Trophoblast cell (in vitro differentiated cells and primary cell): ENCODE measurements at regions not wholly inside any gene's neighbourhood (a gene's known extent, or its start where the extent isn't known, plus 50 kb on each side); places are given as distances from the start of the nearest gene placed in this dataset.
"Not testable (repeated sequence)": the region's sequence is repeated elsewhere in the genome, so short reads cannot be mapped to it uniquely, and the experiment has no call there.

Source experiments
- DNase-seq, 2 donors: peaks; one replicate each; pipeline ENCODE4 v3.0.0-alpha.2; 2016
- H2AFZ ChIP-seq: 2 replicates; pipeline ENCODE4 v1.6.1; 2013; ENCODE audit warnings: low read length, moderate library complexity, mild to moderate bottlenecking; ENCODE audit not compliant: insufficient read depth, poor library complexity
- H2AK5ac ChIP-seq: 2 replicates; pipeline ENCODE4 v1.6.1; 2013; ENCODE audit warnings: mild to moderate bottlenecking, low read length
- H2BK120ac ChIP-seq: 2 replicates; pipeline ENCODE4 v1.6.1; 2013; ENCODE audit warnings: low read length, mild to moderate bottlenecking, moderate library complexity; ENCODE audit not compliant: insufficient read depth, poor library complexity
- H2BK12ac ChIP-seq: 2 replicates; pipeline ENCODE4 v1.6.1; 2013; ENCODE audit warnings: mild to moderate bottlenecking, low read length, moderate library complexity
- H2BK5ac ChIP-seq: 2 replicates; pipeline ENCODE4 v1.6.1; 2013; ENCODE audit warnings: low read length, low read depth, moderate library complexity, mild to moderate bottlenecking; ENCODE audit not compliant: poor library complexity
- H3K14ac ChIP-seq: 2 replicates; pipeline ENCODE4 v1.6.1; 2013; ENCODE audit warnings: mild to moderate bottlenecking, low read length
- H3K18ac ChIP-seq: 2 replicates; pipeline ENCODE4 v1.6.1; 2013; ENCODE audit warnings: mild to moderate bottlenecking, low read length
- H3K23ac ChIP-seq: 2 replicates; pipeline ENCODE4 v1.6.1; 2013; ENCODE audit warnings: low read length
- H3K27ac ChIP-seq: 2 replicates; pipeline ENCODE4 v1.5.1; 2013; ENCODE audit warnings: low read depth, mild to moderate bottlenecking, inconsistent platforms, low read length, moderate library complexity
- H3K27me3 ChIP-seq: 2 replicates; pipeline ENCODE4 v1.6.1; 2013; ENCODE audit warnings: inconsistent platforms, mild to moderate bottlenecking, low read length, moderate library complexity; ENCODE audit not compliant: insufficient read depth
- H3K36me3 ChIP-seq, 2 experiments: 1 replicate in 1 of 2; 2 replicates in 1 of 2; pipeline ENCODE4 v1.6.1; 2013; ENCODE audit warnings: low read length in 2 of 2, mild to moderate bottlenecking in 2 of 2, moderate library complexity in 1 of 2; ENCODE audit not compliant: insufficient read depth in 2 of 2, control insufficient read depth in 1 of 2
- H3K4ac ChIP-seq: 2 replicates; pipeline ENCODE4 v1.6.1; 2013; ENCODE audit warnings: low read depth, mild to moderate bottlenecking, low read length, moderate library complexity
- H3K4me1 ChIP-seq, 2 experiments: 1 replicate in 1 of 2; 2 replicates in 1 of 2; pipeline ENCODE4 v1.6.1; 2013; ENCODE audit warnings: low read length in 2 of 2, mild to moderate bottlenecking in 2 of 2, moderate library complexity in 1 of 2; ENCODE audit not compliant: insufficient read depth in 2 of 2, control insufficient read depth in 1 of 2
- H3K4me2 ChIP-seq: 2 replicates; pipeline ENCODE4 v1.6.1; 2013; ENCODE audit warnings: inconsistent platforms, mild to moderate bottlenecking, low read length, moderate library complexity
- H3K4me3 ChIP-seq: 2 replicates; pipeline ENCODE4 v1.5.1; 2013; ENCODE audit warnings: mild to moderate bottlenecking, low read depth, low read length, inconsistent platforms
- H3K79me1 ChIP-seq: one replicate; pipeline ENCODE4 v1.6.1; 2013; ENCODE audit warnings: low read length
- H3K79me2 ChIP-seq: 2 replicates; pipeline ENCODE4 v1.6.1; 2013; ENCODE audit warnings: low read length, mild to moderate bottlenecking; ENCODE audit not compliant: control insufficient read depth, insufficient read depth, poor library complexity
- H3K9ac ChIP-seq: 2 replicates; pipeline ENCODE4 v1.6.1; 2013; ENCODE audit warnings: mild to moderate bottlenecking, low read length
- H3K9me3 ChIP-seq: 2 replicates; pipeline ENCODE4 v1.6.1; 2013; ENCODE audit warnings: low read depth, mild to moderate bottlenecking, control low read depth, inconsistent platforms, low read length; ENCODE audit not compliant: insufficient read depth
- H4K12ac ChIP-seq: 2 replicates; pipeline ENCODE4 v1.6.1; 2013; ENCODE audit warnings: low read depth, mild to moderate bottlenecking, low read length, moderate library complexity
- H4K8ac ChIP-seq: 2 replicates; pipeline ENCODE4 v1.6.1; 2013; ENCODE audit warnings: low read depth, mild to moderate bottlenecking, low read length, moderate library complexity
- H4K91ac ChIP-seq: one replicate; pipeline ENCODE4 v1.6.1; 2013; ENCODE audit warnings: low read depth, mild to moderate bottlenecking, low read length, moderate library complexity
- WGBS: extraction: QIAGEN DNeasy Blood & Tissue Kit; methylation state at CpG from one replicate; pipeline ENCODE4 v1.1.7; 2013; ENCODE audit warnings: missing lambda C conversion rate; ENCODE audit not compliant: insufficient read length, insufficient coverage; ENCODE audit errors: extremely low coverage; 5-methylcytosine and 5-hydroxymethylcytosine counted together

GRCh38 chr6:85754894-85755293 lies 112.2 kb upstream of the SYNCRIP start:
- Histone ChIP-seq H3K18ac (no peak overlapping the region), H3K23ac (no peak overlapping the region), H2BK12ac (no peak overlapping the region), H4K8ac (no peak overlapping the region), H3K79me2 (no peaks in the 10 kb centered on the region), H3K4me3 (no peak overlapping the region), H3K27ac (no peak overlapping the region), H3K36me3 (no peaks in the 10 kb centered on the region), H3K4me1 (no peaks in the 10 kb centered on the region), H3K4ac (no peak overlapping the region), H2BK5ac (no peak overlapping the region), H3K9me3 (no peaks in the 10 kb centered on the region), H3K9ac (no peak overlapping the region), H3K4me2 (no peak overlapping the region), H3K27me3 (no peaks in the 10 kb centered on the region), H4K12ac (no peak overlapping the region), H3K14ac (no peak overlapping the region), H3K79me1 (no peaks in the 10 kb centered on the region), H4K91ac (no peak overlapping the region), H2AK5ac (no peak overlapping the region), H2AFZ (no peak overlapping the region), H2BK120ac (no peak overlapping the region)
- DNase-seq = no peak
- no CpG with 5 or more reads among the region's 2 CpGs for WGBS

GRCh38 chr6:85752602-85753001 lies 109.9 kb upstream of the SYNCRIP start:
- no peaks in the 10 kb centered on the region for H3K9me3 ChIP-seq
- no peak for DNase-seq
- no peaks in the 10 kb centered on the region for H3K79me2 ChIP-seq
- no peak overlapping the region for H2AFZ ChIP-seq
- no peak overlapping the region for H3K4me3 ChIP-seq
- H4K91ac ChIP-seq = no peak overlapping the region
- H3K79me1 ChIP-seq = no peaks in the 10 kb centered on the region
- H3K27ac ChIP-seq = no peak overlapping the region
- WGBS = no CpG with 5 or more reads among the region's 5 CpGs
- H3K14ac ChIP-seq = no peak overlapping the region
- no peak overlapping the region for H2BK120ac ChIP-seq
- no peaks in the 10 kb centered on the region for H3K4me1 ChIP-seq
- no peak overlapping the region for H4K12ac ChIP-seq
- no peak overlapping the region for H3K18ac ChIP-seq
- no peak overlapping the region for H3K4ac ChIP-seq
- no peak overlapping the region for H2BK12ac ChIP-seq
- no peak overlapping the region for H2BK5ac ChIP-seq
- no peaks in the 10 kb centered on the region for H3K27me3 ChIP-seq
- no peak overlapping the region for H3K4me2 ChIP-seq
- H3K36me3 ChIP-seq = no peaks in the 10 kb centered on the region
- no peak overlapping the region for H4K8ac ChIP-seq
- no peak overlapping the region for H3K9ac ChIP-seq
- no peak overlapping the region for H2AK5ac ChIP-seq
- no peak overlapping the region for H3K23ac ChIP-seq

GRCh38 chr6:85751374-85752055 lies 108.8 kb upstream of the SYNCRIP start:
- no peak overlapping the region for H2BK5ac ChIP-seq

DNA sequence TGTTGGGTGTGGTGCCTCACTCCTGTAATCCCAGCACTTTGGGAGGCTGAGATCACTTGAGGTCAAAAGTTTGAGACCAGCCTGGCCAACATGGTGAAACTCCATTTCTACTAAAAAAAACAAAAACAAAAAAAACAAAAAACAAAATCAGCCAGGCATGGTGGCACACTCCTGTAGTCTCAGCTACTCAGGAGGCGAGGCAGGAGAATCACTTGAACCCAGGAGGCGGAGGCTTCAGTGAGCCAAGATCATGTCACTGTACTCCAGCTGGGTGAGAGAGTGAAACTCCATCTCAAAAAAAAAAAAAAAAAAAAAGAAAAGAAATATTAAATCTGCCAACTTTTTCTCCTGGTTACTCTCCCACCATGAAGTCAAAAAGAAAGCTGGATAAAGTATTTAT lies 107.5 kb upstream of the SYNCRIP start:
- H3K4me1 ChIP-seq, H2BK120ac ChIP-seq, H3K9me3 ChIP-seq, H4K91ac ChIP-seq, H3K23ac ChIP-seq, H4K12ac ChIP-seq, H3K4ac ChIP-seq, H2BK5ac ChIP-seq, H3K27ac ChIP-seq, H3K4me2 ChIP-seq, H3K27me3 ChIP-seq, DNase-seq, H2AFZ ChIP-seq, H3K9ac ChIP-seq, H3K36me3 ChIP-seq, H2AK5ac ChIP-seq, H2BK12ac ChIP-seq, H3K79me1 ChIP-seq, H3K4me3 ChIP-seq, H3K14ac ChIP-seq, H4K8ac ChIP-seq, H3K18ac ChIP-seq, H3K79me2 ChIP-seq: not testable (repeated sequence)
- WGBS = no CpG with 5 or more reads among the region's 2 CpGs

More at GRCh38 chr6:85751374-85752055, 108.8 kb upstream of the SYNCRIP start:
- no peaks in the 10 kb centered on the region for H3K27me3 ChIP-seq
- no peak overlapping the region for H3K9ac ChIP-seq
- H3K4ac ChIP-seq = no peak overlapping the region
- H4K8ac ChIP-seq = no peak overlapping the region
- no peaks in the 10 kb centered on the region for H3K79me2 ChIP-seq
- H3K4me3 ChIP-seq = no peak overlapping the region
- no CpG with 5 or more reads among the region's 5 CpGs for WGBS
- no peaks in the 10 kb centered on the region for H3K9me3 ChIP-seq
- H3K14ac ChIP-seq = no peak overlapping the region
- no peak overlapping the region for H4K91ac ChIP-seq
- no peaks in the 10 kb centered on the region for H3K4me1 ChIP-seq
- H2AFZ ChIP-seq = no peak overlapping the region
- H3K36me3 ChIP-seq = no peaks in the 10 kb centered on the region
- no peak overlapping the region for H4K12ac ChIP-seq
- no peak overlapping the region for H3K27ac ChIP-seq
- H2AK5ac ChIP-seq = no peak overlapping the region
- no peak overlapping the region for H3K23ac ChIP-seq
- no peak overlapping the region for H2BK120ac ChIP-seq
- H3K18ac ChIP-seq = no peak overlapping the region
- no peak for DNase-seq
- no peaks in the 10 kb centered on the region for H3K79me1 ChIP-seq
- no peak overlapping the region for H2BK12ac ChIP-seq
- no peak overlapping the region for H3K4me2 ChIP-seq
